ENCODE measurements at regions not wholly inside any gene's neighbourhood (a gene's known extent, or its start where the extent isn't known, plus 50 kb on each side); places are given as distances from the start of the nearest gene placed in this dataset.

- no peak for TF ChIP-seq YY1 (IDR thresholded peaks at IDR 0.05; ENCODE audit: insufficient read depth, insufficient read length)
- no peak for TF ChIP-seq ZNF274 (IDR thresholded peaks at IDR 0.05; ENCODE audit: low read depth, low read length)
These were observed 425.4 kb downstream of the NOVA1 start for GRCh38 chr14:26172396-26172795.
